HepG2 (cell line): ENCODE measurements at regions not wholly inside any gene's neighbourhood (a gene's known extent, or its start where the extent isn't known, plus 50 kb on each side); places are given as distances from the start of the nearest gene placed in this dataset.

Experiments used
- ATAC-seq: fragments of 200-7000 bp; cut with Tn5 transposase; 3 replicates; pipeline ENCODE4 v1.9.1; 2020; ENCODE audit warnings: mild to moderate bottlenecking, moderate library complexity
- BruUV-seq: library from RNA; stranded (reverse); fragments of 400-500 nt; replicated peaks from 2 replicates; lab custom pipeline; 2021; lab: Mats Ljungman, UMichigan
- CTCF ChIA-PET: fragments of 300-600 bp; formaldehyde crosslinking; extraction: SDS; loops from one replicate; lab custom pipeline; 2021; ENCODE audit warnings: low total read pairs, inconsistent platforms, low intra/inter-chr PET ratio; lab: Yijun Ruan, JAX
- POLR2A ChIA-PET: fragments of 350-600 bp; sonication (Branson Sonifier 250); formaldehyde crosslinking; loops from one replicate; lab custom pipeline; 2020; ENCODE audit warnings: antibody characterized with exemption, inconsistent platforms; lab: Yijun Ruan, JAX
- DNase-seq: peaks from one replicate; pipeline ENCODE4 v3.0.0-alpha.2; 2015; ENCODE audit warnings: low spot score
- FAIRE-seq: peaks from 3 replicates; lab custom pipeline; 2011; peaks lifted over from hg19 to GRCh38; lab: Jason Lieb, UNC
- H2AFZ ChIP-seq: one replicate; pipeline ENCODE4 v1.6.1; 2011; ENCODE audit warnings: low read length, inconsistent platforms
- H3K27ac ChIP-seq: fragments of 300-600 bp; 3 replicates; pipeline ENCODE4 v1.8.0; 2011; ENCODE audit warnings: mixed run types, mild to moderate bottlenecking, mixed read lengths, low read length, inconsistent platforms; ENCODE audit not compliant: insufficient read depth; ENCODE audit errors: extremely low read length
- H3K27me3 ChIP-seq, 2 experiments: fragments of 200-600 bp in 1 of 2; 2 replicates in 1 of 2; 3 replicates in 1 of 2; pipeline versions ENCODE4 v1.6.0 to v1.8.0; 2011; ENCODE audit warnings: low read length in 2 of 2, mild to moderate bottlenecking in 2 of 2, moderate library complexity in 2 of 2, inconsistent platforms in 1 of 2; ENCODE audit not compliant: insufficient read depth in 2 of 2, control insufficient read depth in 1 of 2
- H3K36me3 ChIP-seq, 2 experiments: fragments of 200-600 bp in 1 of 2; replicated peaks in 1 of 2; 2 replicates in 1 of 2; 3 replicates in 1 of 2; pipeline versions ENCODE4 v1.5.1 to v1.8.0; 2011; ENCODE audit warnings: low read length in 2 of 2, inconsistent platforms in 1 of 2; ENCODE audit not compliant: insufficient read depth in 2 of 2, control insufficient read depth in 1 of 2
- H3K4me1 ChIP-seq: 2 replicates; pipeline ENCODE4 v1.5.1; 2012; ENCODE audit warnings: low read length, inconsistent platforms; ENCODE audit not compliant: insufficient read depth
- H3K4me2 ChIP-seq: 2 replicates; pipeline ENCODE4 v1.6.0; 2011; ENCODE audit warnings: low read depth, low read length, inconsistent platforms
- H3K4me3 ChIP-seq, 3 experiments: fragments of 200-600 bp in 1 of 3; sonication (generic), shearing (Covaris generic) in 1 of 3; replicated peaks in 1 of 3; 2 replicates each; pipeline ENCODE4 v1.5.1; 2011 to 2016; ENCODE audit warnings: low read length in 3 of 3, inconsistent platforms in 2 of 3, low read depth in 2 of 3, mild to moderate bottlenecking in 2 of 3, control low read depth in 1 of 3, mixed read lengths in 1 of 3; ENCODE audit not compliant: insufficient read depth in 1 of 3
- H3K79me2 ChIP-seq: one replicate; pipeline ENCODE4 v1.6.1; 2011; ENCODE audit warnings: low read length, inconsistent platforms; ENCODE audit not compliant: insufficient read depth
- H3K9ac ChIP-seq: 2 replicates; pipeline ENCODE4 v1.6.0; 2011; ENCODE audit warnings: mild to moderate bottlenecking, low read depth, low read length, inconsistent platforms; ENCODE audit not compliant: insufficient read depth
- H3K9me3 ChIP-seq: 2 replicates; pipeline ENCODE4 v1.5.1; 2012; ENCODE audit warnings: mild to moderate bottlenecking, low read length
- H4K20me1 ChIP-seq: 2 replicates; pipeline ENCODE4 v1.6.0; 2011; ENCODE audit warnings: inconsistent platforms, mild to moderate bottlenecking, low read length, moderate library complexity; ENCODE audit not compliant: insufficient read depth
- CTCF ChIP-seq: sonication (generic); formaldehyde crosslinking; IDR thresholded peaks from 2 replicates; pipeline ENCODE4 v1.5.0; 2020; ENCODE audit warnings: mild to moderate bottlenecking, missing genetic modification reagents, moderate library complexity
- NFE2 ChIP-seq: sonication (generic); formaldehyde crosslinking; IDR thresholded peaks from 2 replicates; pipeline ENCODE4 v1.4.0; 2020; ENCODE audit warnings: missing genetic modification reagents
- SMC3 ChIP-seq: IDR thresholded peaks from 2 replicates; pipeline ENCODE4 v1.6.1; 2011; ENCODE audit warnings: low read length, improper control_type of control experiment
- SNAI1 ChIP-seq: sonication (generic); formaldehyde crosslinking; IDR thresholded peaks from 2 replicates; pipeline ENCODE4 v1.5.0; 2020; ENCODE audit warnings: mild to moderate bottlenecking, missing genetic modification reagents, borderline replicate concordance
- STAG1 ChIP-seq: sonication (generic); formaldehyde crosslinking; IDR thresholded peaks from 2 replicates; pipeline ENCODE4 v1.4.0; 2020; ENCODE audit warnings: missing genetic modification reagents
- TRAFD1 ChIP-seq: sonication (generic); formaldehyde crosslinking; IDR thresholded peaks from 2 replicates; pipeline ENCODE4 v1.5.1; 2020; ENCODE audit warnings: missing genetic modification reagents, mild to moderate bottlenecking, borderline replicate concordance
- ZNF12 ChIP-seq: sonication (generic); formaldehyde crosslinking; IDR thresholded peaks from 2 replicates; pipeline ENCODE4 v1.5.0; 2020; ENCODE audit warnings: missing genetic modification reagents
- ZNF597 ChIP-seq: sonication (generic); formaldehyde crosslinking; IDR thresholded peaks from 2 replicates; pipeline ENCODE4 v1.5.0; 2020; ENCODE audit warnings: missing genetic modification reagents
- ZNF724P ChIP-seq: sonication (generic); formaldehyde crosslinking; IDR thresholded peaks from 2 replicates; pipeline ENCODE4 v1.8.0; 2022; ENCODE audit warnings: missing genetic modification reagents, borderline replicate concordance
- ZNF746 ChIP-seq: sonication (generic); formaldehyde crosslinking; IDR thresholded peaks from 2 replicates; pipeline ENCODE4 v1.8.0; 2022; ENCODE audit warnings: mild to moderate bottlenecking, missing genetic modification reagents
- WGBS: methylation state at CpG from one replicate; pipeline ENCODE4 v1.1.6; 2017; ENCODE audit warnings: low lambda C conversion rate; 5-methylcytosine and 5-hydroxymethylcytosine counted together
- in situ Hi-C: cut with HindIII; loops from 2 replicates; pipeline ENCODE4 v1.10.0; 2017; ENCODE audit warnings: low pct_unique_long_range_greater_than_20kb; ENCODE audit not compliant: extremely low pct_ligation_motif_present
- intact Hi-C: fragments of 100-400 bp; cut with micrococcal nuclease; formaldehyde crosslinking; loops from one replicate; pipeline ENCODE4 v1.10.0; 2022; ENCODE audit not compliant: unreplicated experiment

DNA sequence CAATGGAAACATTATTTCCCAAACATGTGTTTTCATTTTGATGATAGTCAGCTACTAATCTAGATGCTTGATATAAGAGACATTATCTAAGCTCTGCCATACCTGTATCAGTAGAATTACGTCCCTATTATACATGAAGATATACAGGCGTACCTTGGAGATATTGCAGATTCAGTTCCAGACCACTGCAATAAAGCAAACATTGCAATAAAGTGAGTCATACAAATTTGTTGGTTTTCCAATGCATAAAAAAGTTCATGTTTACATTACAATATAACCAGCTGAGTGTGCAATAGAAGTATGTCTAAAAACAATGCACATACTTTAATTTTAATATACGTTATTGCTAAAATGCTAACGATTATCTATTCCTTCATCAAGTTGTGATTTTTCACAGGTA lies 236.0 kb upstream of the ZNF717 start (continued):
- TF ChIP-seq ZNF597 (CRISPR knock-in tag) (no peak), ZNF746 (CRISPR knock-in tag) (no peak), NFE2 (CRISPR knock-in tag) (no peak), TRAFD1 (CRISPR knock-in tag) (no peak), SNAI1 (CRISPR knock-in tag) (no peak), ZNF724P (CRISPR knock-in tag) (no peak)

DNA sequence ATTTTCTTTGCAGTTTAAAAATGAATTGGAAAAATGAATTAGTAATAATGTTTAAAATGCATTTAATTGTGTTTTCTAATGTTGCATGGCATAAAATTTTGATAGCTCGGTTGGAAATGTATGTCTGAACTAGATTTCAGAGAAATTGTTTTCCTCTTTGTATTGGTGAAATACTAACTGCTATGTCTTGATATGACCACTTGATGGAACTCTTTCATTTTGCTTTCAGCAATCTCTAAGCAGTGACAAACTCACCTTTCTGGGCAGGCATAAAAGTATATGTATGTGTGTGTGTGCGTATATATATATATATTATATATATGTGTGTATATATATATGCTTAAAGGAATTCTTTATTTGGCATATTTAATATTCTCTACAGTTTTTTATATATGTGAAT lies 239.3 kb upstream of the ZNF717 start:
- Histone ChIP-seq H2AFZ (no peak overlapping the region), H3K36me3 (no peaks in the 10 kb centered on the region), H3K27ac (no peak overlapping the region), H3K4me3 (peak overlapping the region in 1 of 3 experiments; percentile 12; a peak in 1 of 6 replicates), H3K9me3 (peaks cover 3% of the 10 kb centered on the region; the same call in 1 of the 2 replicates), H3K27me3 (no peaks in the 10 kb centered on the region), H4K20me1 (no peaks in the 10 kb centered on the region), H3K9ac (no peak overlapping the region), H3K4me2 (no peak overlapping the region), H3K79me2 (no peaks in the 10 kb centered on the region), H3K4me1 (no peaks in the 10 kb centered on the region)
- in situ Hi-C loops (no loop called here), intact Hi-C loops (loop anchor here (10.0 kb wide), 1 partner anchor 550 kb away; no protein-coding TSS in a partner anchor)
- peak; percentile 12; the same call in 1 of the 2 replicates for TF ChIP-seq SMC3
- peak; percentile 32 for TF ChIP-seq STAG1 (CRISPR knock-in tag)
- peak; percentile 39 for TF ChIP-seq CTCF (CRISPR knock-in tag)
- no peak for TF ChIP-seq ZNF12 (CRISPR knock-in tag)
- 10% methylated on average over 2 of the region's 2 CpGs for WGBS
- BruUV-seq, result no TSS peak
- ChIA-PET CTCF (no interaction called here), POLR2A (no interaction called here)
- DNase-seq (peak; percentile 3), ATAC-seq (peak; percentile 62; the same call in 2 of the 3 replicates), FAIRE-seq (no peak)
